ENCODE measurements at regions not wholly inside any gene's neighbourhood (a gene's known extent, or its start where the extent isn't known, plus 50 kb on each side); places are given as distances from the start of the nearest gene placed in this dataset.

DNA sequence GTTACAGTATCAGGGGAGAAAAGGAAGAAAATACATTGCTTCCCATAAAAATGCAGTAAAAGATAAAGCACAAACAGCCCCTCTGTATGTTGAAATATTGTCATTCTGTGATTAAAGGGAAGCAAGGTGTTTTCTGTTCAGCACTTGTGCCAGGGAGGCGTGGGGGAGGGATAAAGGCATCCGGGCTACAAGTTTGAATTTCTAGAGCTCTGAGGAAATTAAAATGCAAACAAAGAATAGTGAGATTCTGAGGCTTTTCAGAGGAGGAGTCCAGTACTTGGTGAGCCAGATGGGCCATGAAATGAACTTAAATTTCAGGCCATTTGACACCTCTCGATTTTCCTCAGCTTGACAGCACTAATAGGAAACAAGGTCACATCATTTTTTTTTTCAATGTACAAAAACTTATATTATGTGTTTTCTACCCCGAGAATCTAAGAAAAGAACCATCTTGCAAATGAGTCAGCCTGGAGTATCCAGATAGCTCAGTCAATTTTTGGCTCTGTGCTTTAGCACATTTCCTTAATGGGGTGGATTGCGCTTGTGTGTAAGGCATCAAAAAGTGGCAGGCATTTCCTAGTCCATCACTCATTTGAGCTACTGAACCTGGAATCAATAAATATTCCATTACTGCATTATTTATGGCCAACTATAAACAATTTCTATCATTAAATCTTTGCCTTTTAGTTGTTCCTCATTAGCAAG lies 640.8 kb upstream of the TBL1XR1 start:
- CTCF ChIA-PET: no interaction called here
- no peak for DNase-seq (ENCODE audit: low spot score)
- no peak overlapping the region for H3K27ac ChIP-seq
- POLR2A ChIA-PET (ENCODE audit: low non-redundant PET): no interaction called here
- TF ChIP-seq, protein P1, sequence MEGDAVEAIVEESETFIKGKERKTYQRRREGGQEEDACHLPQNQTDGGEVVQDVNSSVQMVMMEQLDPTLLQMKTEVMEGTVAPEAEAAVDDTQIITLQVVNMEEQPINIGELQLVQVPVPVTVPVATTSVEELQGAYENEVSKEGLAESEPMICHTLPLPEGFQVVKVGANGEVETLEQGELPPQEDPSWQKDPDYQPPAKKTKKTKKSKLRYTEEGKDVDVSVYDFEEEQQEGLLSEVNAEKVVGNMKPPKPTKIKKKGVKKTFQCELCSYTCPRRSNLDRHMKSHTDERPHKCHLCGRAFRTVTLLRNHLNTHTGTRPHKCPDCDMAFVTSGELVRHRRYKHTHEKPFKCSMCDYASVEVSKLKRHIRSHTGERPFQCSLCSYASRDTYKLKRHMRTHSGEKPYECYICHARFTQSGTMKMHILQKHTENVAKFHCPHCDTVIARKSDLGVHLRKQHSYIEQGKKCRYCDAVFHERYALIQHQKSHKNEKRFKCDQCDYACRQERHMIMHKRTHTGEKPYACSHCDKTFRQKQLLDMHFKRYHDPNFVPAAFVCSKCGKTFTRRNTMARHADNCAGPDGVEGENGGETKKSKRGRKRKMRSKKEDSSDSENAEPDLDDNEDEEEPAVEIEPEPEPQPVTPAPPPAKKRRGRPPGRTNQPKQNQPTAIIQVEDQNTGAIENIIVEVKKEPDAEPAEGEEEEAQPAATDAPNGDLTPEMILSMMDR (conservative IDR thresholded peaks at IDR 0.05; ENCODE audit: low read depth): no peak

DNA sequence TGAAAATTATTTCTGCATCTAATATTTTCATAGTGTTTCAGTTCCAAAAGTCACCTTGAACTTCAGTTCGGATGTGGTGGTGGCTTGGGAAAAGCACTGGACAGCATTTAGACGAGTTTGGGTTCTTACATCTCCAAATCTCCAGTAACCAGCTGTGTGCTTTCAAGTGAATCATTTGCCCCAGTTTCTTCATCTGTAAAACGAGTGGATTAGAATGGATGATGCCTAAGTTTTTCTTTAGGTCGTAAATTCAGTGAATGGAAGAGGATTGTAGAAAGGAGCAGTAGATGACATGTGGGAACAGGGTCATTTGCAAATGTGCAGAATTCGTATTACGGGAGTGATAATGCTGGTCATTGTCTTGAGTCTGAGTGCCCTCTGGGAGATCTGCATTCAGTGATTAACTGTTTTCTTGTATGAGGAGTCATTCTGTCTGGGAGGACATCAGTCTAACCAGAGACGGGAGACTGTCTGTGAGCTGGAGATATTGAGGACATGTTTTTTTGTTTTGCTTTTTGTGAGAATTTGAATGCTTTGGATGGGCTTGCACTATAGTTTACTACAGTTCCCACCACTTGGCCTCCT lies 641.6 kb upstream of the TBL1XR1 start:
- DNase-seq (ENCODE audit: low spot score): no peak
- POLR2A ChIA-PET (ENCODE audit: low non-redundant PET): no interaction called here
- CTCF ChIA-PET: no interaction called here
- H3K27ac ChIP-seq: no peak overlapping the region
- TF ChIP-seq, protein P1 (conservative IDR thresholded peaks at IDR 0.05; ENCODE audit: low read depth): no peak

DNA sequence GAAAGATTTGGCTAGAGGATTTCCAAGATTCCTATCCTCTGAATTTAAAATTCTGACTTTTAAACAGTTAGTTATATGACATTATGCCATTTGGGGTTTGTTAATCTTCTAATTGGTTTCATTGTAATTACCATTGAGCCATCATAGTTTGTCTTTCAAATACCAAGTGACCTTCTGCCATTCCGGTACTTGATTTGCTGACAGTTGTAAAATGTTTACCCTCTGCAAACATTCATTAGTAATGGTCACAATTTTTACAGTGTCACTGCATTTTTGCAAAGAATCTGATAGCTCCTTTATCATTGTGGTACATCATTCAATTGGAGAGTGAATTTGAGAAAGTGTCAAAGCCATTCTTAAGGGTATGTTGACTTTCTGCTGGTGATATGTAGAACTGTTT lies 645.0 kb upstream of the TBL1XR1 start:
- TF ChIP-seq, protein P1 (conservative IDR thresholded peaks at IDR 0.05; ENCODE audit: low read depth): no peak
- POLR2A ChIA-PET (ENCODE audit: low non-redundant PET): no interaction called here
- CTCF ChIA-PET: interaction anchor here (0.7 kb wide), 1 partner anchor 110 kb away, joined by 5 read pairs; no protein-coding TSS in a partner anchor
- DNase-seq (ENCODE audit: low spot score): no peak
- H3K27ac ChIP-seq: no peak overlapping the region

DNA sequence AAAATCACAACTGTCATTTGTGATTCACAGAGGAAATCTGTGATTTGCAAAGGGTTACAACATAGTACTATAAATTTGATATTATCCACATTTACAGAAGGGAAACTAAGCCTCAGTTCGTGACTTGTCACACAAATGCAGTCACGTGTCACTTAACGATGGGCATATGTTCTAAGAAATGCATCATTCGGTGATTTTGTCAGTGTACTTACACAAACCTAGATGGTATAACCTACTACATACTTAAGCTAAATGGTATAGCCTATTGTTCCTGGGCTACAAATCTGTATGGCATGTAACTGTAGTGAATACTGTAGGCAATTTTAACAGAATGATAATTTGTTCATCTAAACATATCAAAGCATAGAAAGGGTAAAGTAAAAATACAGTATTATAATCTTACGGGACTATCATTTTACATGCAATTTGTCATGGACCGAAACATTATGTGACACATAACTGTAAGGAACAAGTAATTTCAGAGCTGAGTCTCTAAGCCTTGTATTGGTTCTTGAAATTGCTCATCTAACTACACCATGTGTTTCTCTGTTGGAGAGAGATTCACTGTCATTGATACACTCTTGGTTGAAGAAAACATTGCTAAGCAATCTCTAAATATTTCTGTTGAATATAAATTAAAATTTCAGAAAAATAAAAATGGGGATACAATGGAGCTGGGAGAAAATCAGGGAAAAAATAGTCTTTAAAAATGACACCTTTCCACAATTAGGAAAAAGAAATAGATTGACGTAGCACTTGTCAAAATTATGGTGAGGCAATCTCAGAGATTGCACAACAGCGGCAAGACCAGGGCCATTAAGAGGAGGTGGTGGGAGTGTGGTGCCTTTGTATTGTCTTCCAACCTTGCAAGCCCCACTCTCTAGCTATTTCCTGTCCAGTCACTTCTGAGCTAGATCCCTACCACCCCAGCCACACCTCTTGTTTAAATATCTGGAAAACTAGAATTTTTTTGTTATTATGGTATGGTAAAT lies 645.8 kb upstream of the TBL1XR1 start:
- ChIA-PET CTCF (interaction anchor here (0.7 to 1.1 kb wide), 2 partner anchors 9 to 111 kb away, joined by 3 to 5 read pairs; no protein-coding TSS in a partner anchor), POLR2A (ENCODE audit: low non-redundant PET) (no interaction called here)
- H3K27ac ChIP-seq: no peak overlapping the region
- TF ChIP-seq, protein P1 (conservative IDR thresholded peaks at IDR 0.05; ENCODE audit: low read depth): no peak
- no peak for DNase-seq (ENCODE audit: low spot score)

DNA sequence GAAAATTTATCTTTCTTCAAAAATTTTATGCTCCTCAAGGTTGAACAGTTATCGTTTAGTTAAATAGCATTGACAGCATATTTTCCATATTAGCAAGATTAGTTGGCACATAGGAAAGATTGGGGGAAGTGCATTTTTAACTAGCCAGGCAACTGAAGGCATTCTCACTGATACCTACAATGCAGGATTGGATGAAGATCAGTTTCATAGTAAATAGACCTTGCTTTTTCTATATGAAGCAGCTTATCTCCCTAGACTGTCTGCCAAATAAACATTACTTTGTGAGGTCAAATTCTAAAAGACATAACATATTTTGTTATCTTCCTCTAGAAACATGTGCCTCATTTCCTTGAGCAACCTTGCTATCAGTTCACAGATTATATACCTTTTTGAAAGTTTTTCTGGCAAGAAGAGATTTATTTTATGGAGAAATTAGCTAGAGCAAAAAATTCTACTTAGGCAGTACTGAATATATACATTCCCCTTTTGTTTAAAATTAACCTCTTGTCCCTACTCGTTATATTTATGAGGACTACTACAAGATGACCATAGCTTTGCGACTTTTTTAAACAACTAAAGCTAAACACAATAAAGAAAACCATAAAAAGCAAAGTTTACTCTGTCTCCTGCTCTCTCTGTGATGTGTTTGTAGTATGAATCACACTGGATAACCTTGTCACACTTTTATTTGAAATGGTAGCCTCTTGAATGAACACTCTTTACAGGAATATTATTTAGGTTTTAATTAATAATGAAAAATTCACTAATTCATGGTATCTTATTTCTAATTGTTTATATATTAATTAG lies 654.9 kb upstream of the TBL1XR1 start:
- DNase-seq (ENCODE audit: low spot score): no peak
- TF ChIP-seq, protein P1 (conservative IDR thresholded peaks at IDR 0.05; ENCODE audit: low read depth): no peak
- ChIA-PET POLR2A (ENCODE audit: low non-redundant PET) (no interaction called here), CTCF (interaction anchor here (0.9 kb wide), 1 partner anchor 9 kb away, joined by 3 read pairs; no protein-coding TSS in a partner anchor)
- no peak overlapping the region for H3K27ac ChIP-seq

Data from RWPE1 (cell line).